Kidney epithelial cell (primary cell): ENCODE measurements at regions not wholly inside any gene's neighbourhood (a gene's known extent, or its start where the extent isn't known, plus 50 kb on each side); places are given as distances from the start of the nearest gene placed in this dataset.

Experiments
- DNase-seq: peaks from one replicate; pipeline ENCODE4 v3.0.0-alpha.2; 2010; ENCODE audit warnings: low read depth
- H3K27me3 ChIP-seq: 2 replicates; pipeline ENCODE4 v1.6.0; 2011; ENCODE audit warnings: low read length; ENCODE audit not compliant: control insufficient read depth, insufficient read depth
- H3K36me3 ChIP-seq: 2 replicates; pipeline ENCODE4 v1.5.1; 2011; ENCODE audit warnings: low read length; ENCODE audit not compliant: control insufficient read depth, insufficient read depth
- H3K4me3 ChIP-seq: 2 replicates; pipeline ENCODE4 v1.5.1; 2011; ENCODE audit warnings: low read depth, mild to moderate bottlenecking, control low read depth, low read length
- CTCF ChIP-seq: IDR thresholded peaks from 2 replicates; pipeline ENCODE4 v1.5.1; 2011; ENCODE audit warnings: mild to moderate bottlenecking, moderate library complexity, low read length, control low read depth, inconsistent platforms; ENCODE audit not compliant: insufficient read depth, poor library complexity, severe bottlenecking

GRCh38 chr6:111984516-111985201 is 69.2 kb upstream of the CCN6 start:
- no peak for TF ChIP-seq CTCF
- no peak for DNase-seq
- H3K36me3 ChIP-seq, result no peaks in the 10 kb centered on the region
- no peak overlapping the region for H3K4me3 ChIP-seq
- H3K27me3 ChIP-seq, result no peaks in the 10 kb centered on the region

DNA sequence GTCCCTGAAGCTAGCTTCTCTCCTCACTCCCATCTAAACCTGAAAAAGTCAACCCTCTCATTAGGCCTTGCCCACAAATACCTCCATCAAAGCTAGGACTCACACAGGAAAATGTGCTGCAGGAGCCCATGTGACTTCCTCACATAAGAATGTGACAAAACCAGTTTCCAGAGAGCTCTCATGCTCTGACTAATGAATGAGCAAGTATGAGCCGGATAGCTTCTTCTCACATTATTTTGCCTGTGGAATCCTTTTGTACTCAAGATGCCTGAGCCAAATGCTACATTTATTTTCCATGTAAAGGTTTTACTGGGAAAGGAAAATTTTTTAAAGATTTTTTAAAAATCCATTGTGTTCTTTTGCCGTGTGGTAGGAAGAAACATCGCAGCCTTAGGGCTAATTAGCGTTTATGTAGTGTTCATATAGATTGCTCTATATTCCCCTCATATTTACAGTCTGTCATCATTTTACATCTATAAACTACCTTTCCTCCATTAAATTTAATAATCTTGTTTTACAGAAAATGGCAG is 68.6 kb upstream of the CCN6 start:
- no peak for TF ChIP-seq CTCF
- H3K27me3 ChIP-seq, result no peaks in the 10 kb centered on the region
- no peaks in the 10 kb centered on the region for H3K36me3 ChIP-seq
- DNase-seq, result peak; percentile 90
- H3K4me3 ChIP-seq, result no peak overlapping the region

DNA sequence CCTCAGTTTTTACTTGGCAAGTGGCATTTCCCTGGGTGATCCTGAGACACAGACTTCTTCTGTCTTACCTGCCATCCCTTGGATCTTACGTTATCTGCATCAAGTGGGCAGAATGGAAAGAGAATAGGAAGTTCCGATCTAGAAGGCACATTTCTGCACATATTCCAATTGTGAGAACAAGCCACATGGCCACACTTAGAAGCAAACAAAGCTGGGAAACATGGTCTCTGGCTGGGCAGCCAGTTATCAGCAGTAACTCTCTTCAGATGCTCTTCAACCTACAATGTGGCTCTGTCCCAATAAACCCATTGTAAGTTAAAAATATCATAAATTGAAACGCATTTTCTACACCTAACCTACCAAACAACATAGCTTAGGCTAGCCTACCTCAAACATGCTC is 67.3 kb upstream of the CCN6 start:
- no peak for DNase-seq
- Histone ChIP-seq H3K4me3 (no peak overlapping the region), H3K27me3 (no peaks in the 10 kb centered on the region)

GRCh38 chr6:111987295-111987694 is 66.6 kb upstream of the CCN6 start:
- H3K4me3 ChIP-seq, result no peak overlapping the region
- no peaks in the 10 kb centered on the region for H3K27me3 ChIP-seq
- TF ChIP-seq CTCF, result no peak
- H3K36me3 ChIP-seq, result no peaks in the 10 kb centered on the region
- no peak for DNase-seq

More for the DNA sequence above, 67.3 kb upstream of the CCN6 start:
- no peaks in the 10 kb centered on the region for H3K36me3 ChIP-seq
- no peak for TF ChIP-seq CTCF

- Histone ChIP-seq H3K36me3 (no peaks in the 10 kb centered on the region), H3K27me3 (no peaks in the 10 kb centered on the region), H3K4me3 (no peak overlapping the region)
- DNase-seq, result no peak
- TF ChIP-seq CTCF, result no peak
These were observed 65.0 kb upstream of the CCN6 start for GRCh38 chr6:111988926-111989325.

GRCh38 chr6:111989743-111990142 is 64.2 kb upstream of the CCN6 start:
- no peaks in the 10 kb centered on the region for H3K27me3 ChIP-seq
- TF ChIP-seq CTCF, result no peak
- no peak for DNase-seq
- no peak overlapping the region for H3K4me3 ChIP-seq
- no peaks in the 10 kb centered on the region for H3K36me3 ChIP-seq
